A673 (cell line): ENCODE measurements at regions not wholly inside any gene's neighbourhood (a gene's known extent, or its start where the extent isn't known, plus 50 kb on each side); places are given as distances from the start of the nearest gene placed in this dataset.
"Not testable (repeated sequence)": the region's sequence is repeated elsewhere in the genome, so short reads cannot be mapped to it uniquely, and the experiment has no call there.

Experiments
- EZH2 ChIP-seq: fragments of 200-600 bp; sonication (generic); IDR thresholded peaks from 2 replicates; pipeline ENCODE4 v1.6.1; 2017; ENCODE audit warnings: borderline replicate concordance, low read depth, mild to moderate bottlenecking, mixed read lengths, antibody characterized with exemption, low read length; ENCODE audit not compliant: poor library complexity, severe bottlenecking
- TF ChIP-seq, protein P1 (sequence below): fragments of 300-800, 200-600 bp; sonication (generic); conservative IDR thresholded peaks from 2 replicates; pipeline ENCODE4 v1.5.1; 2017; ENCODE audit warnings: low read depth, mild to moderate bottlenecking, antibody characterized with exemption, low read length, moderate library complexity, mixed read lengths

GRCh38 chr17:20698463-20699206 lies 119.1 kb downstream of the CDRT15L2 start:
- TF ChIP-seq, protein P1, sequence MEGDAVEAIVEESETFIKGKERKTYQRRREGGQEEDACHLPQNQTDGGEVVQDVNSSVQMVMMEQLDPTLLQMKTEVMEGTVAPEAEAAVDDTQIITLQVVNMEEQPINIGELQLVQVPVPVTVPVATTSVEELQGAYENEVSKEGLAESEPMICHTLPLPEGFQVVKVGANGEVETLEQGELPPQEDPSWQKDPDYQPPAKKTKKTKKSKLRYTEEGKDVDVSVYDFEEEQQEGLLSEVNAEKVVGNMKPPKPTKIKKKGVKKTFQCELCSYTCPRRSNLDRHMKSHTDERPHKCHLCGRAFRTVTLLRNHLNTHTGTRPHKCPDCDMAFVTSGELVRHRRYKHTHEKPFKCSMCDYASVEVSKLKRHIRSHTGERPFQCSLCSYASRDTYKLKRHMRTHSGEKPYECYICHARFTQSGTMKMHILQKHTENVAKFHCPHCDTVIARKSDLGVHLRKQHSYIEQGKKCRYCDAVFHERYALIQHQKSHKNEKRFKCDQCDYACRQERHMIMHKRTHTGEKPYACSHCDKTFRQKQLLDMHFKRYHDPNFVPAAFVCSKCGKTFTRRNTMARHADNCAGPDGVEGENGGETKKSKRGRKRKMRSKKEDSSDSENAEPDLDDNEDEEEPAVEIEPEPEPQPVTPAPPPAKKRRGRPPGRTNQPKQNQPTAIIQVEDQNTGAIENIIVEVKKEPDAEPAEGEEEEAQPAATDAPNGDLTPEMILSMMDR = not testable (repeated sequence)
- TF ChIP-seq EZH2 = not testable (repeated sequence)
